Lower leg skin (tissue), 4 donors: ENCODE measurements at regions not wholly inside any gene's neighbourhood (a gene's known extent, or its start where the extent isn't known, plus 50 kb on each side); places are given as distances from the start of the nearest gene placed in this dataset.

Experiments used
- DNase-seq, 2 donors: peaks; one replicate each; pipeline ENCODE4 v3.0.0-alpha.2; 2019; ENCODE audit warnings: low spot score in 2 of 2
- H3K4me3 ChIP-seq: fragments of 200-600 bp; sonication (generic); 2 replicates; pipeline ENCODE4 v1.5.1; 2017; ENCODE audit warnings: mild to moderate bottlenecking, low read depth; ENCODE audit not compliant: poor library complexity, severe bottlenecking
- POLR2A ChIP-seq, 2 donors: fragments of 450-650 bp; IDR thresholded peaks; one replicate each; pipeline ENCODE4 v1.6.1; 2016 to 2017; ENCODE audit warnings: antibody characterized with exemption in 2 of 2, mild to moderate bottlenecking in 1 of 2, moderate library complexity in 1 of 2
- WGBS, 2 donors: methylation state at CpG; one replicate each; pipeline ENCODE4 v1.1.5; 2018; 5-methylcytosine and 5-hydroxymethylcytosine counted together
- intact Hi-C: fragments of 100-400 bp; cut with DNase I; formaldehyde crosslinking; loops from one replicate; pipeline ENCODE4 v1.15.0; 2023; ENCODE audit warnings: low total_unique reads
- TF ChIP-seq, protein P1 (sequence below), 3 donors: fragments of 450-650 bp; IDR thresholded peaks; one replicate each; pipeline ENCODE4 v1.5.1; 2016; ENCODE audit warnings: antibody characterized with exemption in 3 of 3, mild to moderate bottlenecking in 3 of 3, moderate library complexity in 2 of 3

DNA sequence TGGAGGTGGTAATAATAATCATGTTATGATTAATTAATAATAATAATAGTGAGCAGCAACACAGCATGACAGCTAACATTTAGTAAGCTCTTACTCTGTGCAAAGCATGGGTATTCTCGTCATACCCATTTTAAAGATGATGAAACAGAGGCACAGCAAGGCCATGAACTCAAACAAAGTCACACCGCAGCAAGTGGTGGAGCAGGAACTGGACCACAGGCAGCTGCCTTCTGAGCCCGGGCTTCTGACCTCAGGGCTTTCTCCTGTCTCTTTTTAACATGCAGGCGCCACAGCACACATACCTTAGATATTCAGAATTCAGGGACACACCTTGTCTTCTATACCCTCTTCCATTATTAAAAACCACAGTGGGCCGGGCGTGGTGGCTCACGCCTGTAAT is 50.7 kb upstream of the SPATA12 start:
- intact Hi-C loops = no loop called here
- no peak for DNase-seq

DNA sequence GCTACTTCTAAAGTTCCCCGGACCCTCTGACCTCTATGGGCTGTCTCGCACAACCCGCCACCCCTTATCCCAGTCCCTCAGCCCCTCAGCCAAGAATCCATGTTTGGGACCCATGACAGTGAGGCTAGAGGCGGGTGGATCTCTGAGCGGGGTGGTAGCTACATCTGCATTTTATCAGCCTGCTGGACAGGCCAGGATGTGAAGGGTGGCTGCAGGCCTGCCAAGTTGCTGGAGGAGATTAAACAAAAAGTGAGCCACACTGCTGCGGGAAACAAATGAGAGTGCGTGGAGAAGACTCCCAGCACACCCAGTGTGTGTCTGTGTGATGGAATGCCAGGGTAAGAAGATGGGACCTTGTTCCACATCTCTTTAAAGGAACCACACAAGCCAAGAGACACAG is 51.1 kb upstream of the SPATA12 start:
- TF ChIP-seq, protein P1, sequence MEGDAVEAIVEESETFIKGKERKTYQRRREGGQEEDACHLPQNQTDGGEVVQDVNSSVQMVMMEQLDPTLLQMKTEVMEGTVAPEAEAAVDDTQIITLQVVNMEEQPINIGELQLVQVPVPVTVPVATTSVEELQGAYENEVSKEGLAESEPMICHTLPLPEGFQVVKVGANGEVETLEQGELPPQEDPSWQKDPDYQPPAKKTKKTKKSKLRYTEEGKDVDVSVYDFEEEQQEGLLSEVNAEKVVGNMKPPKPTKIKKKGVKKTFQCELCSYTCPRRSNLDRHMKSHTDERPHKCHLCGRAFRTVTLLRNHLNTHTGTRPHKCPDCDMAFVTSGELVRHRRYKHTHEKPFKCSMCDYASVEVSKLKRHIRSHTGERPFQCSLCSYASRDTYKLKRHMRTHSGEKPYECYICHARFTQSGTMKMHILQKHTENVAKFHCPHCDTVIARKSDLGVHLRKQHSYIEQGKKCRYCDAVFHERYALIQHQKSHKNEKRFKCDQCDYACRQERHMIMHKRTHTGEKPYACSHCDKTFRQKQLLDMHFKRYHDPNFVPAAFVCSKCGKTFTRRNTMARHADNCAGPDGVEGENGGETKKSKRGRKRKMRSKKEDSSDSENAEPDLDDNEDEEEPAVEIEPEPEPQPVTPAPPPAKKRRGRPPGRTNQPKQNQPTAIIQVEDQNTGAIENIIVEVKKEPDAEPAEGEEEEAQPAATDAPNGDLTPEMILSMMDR (IDR thresholded peaks at IDR 0.05) = no peak
- TF ChIP-seq POLR2A (IDR thresholded peaks at IDR 0.05) = no peak
- DNase-seq = no peak
- H3K4me3 ChIP-seq = no peak overlapping the region
- 59 to 63% methylated on average over 7 of the region's 7 CpGs for WGBS, 2 donors
- intact Hi-C loops = no loop called here

More for the DNA sequence above, 50.7 kb upstream of the SPATA12 start:
- H3K4me3 ChIP-seq = no peak overlapping the region
- 87 to 89% methylated on average over 7 of the region's 7 CpGs for WGBS, 2 donors
- TF ChIP-seq POLR2A (IDR thresholded peaks at IDR 0.05) = no peak
- TF ChIP-seq, protein P1 (IDR thresholded peaks at IDR 0.05) = no peak

DNA sequence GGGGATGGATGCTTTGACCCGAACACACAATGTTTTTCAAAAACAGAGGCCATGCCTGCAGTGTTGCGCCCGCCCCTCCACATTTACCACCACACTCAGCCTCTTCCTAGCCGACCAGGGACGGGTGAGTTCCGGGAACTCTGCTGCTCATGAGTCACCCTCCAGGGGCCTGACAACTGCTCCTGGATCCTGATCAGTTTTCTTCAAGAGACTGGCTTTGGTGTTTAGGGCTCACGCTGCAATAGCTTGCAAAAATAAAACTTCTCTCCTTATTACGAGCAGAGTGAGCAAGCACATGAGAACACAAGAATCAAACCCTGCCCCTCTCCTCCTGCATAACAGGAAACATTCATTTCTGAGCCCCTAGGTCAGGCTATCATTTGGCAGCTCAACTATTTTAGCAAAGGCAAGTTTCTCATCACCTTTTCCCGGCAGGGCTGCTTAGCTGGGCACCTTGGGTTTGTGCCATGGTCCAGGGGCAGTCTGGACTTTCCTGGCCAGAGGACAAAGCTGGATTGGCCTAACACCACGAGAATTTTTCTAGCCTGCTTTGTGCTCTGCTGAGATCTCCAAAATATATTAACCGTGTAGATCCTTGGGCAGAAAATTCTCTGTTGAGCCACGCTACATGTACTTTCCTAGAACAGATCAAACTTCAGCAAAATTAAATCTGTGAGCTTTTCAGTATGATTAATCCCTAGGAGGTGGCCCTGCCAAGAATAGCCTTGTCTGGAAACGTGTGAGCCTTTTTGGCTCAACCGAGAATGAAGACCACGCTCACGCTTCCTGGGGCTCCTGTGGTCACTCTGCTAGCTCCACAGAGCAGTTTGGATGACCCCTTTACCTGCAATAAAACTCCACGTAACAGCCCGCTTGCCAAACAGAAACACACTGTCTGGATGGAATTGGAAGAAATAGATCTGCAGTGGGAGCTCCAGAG is 52.7 kb upstream of the SPATA12 start:
- WGBS, 2 donors = 11 to 19% methylated on average over 18 of the region's 18 CpGs
- DNase-seq = peak; percentile 83 to 96
- no peak for TF ChIP-seq POLR2A (IDR thresholded peaks at IDR 0.05)
- TF ChIP-seq, protein P1 (IDR thresholded peaks at IDR 0.05) = no peak
- no peak overlapping the region for H3K4me3 ChIP-seq
- intact Hi-C loops = no loop called here

DNA sequence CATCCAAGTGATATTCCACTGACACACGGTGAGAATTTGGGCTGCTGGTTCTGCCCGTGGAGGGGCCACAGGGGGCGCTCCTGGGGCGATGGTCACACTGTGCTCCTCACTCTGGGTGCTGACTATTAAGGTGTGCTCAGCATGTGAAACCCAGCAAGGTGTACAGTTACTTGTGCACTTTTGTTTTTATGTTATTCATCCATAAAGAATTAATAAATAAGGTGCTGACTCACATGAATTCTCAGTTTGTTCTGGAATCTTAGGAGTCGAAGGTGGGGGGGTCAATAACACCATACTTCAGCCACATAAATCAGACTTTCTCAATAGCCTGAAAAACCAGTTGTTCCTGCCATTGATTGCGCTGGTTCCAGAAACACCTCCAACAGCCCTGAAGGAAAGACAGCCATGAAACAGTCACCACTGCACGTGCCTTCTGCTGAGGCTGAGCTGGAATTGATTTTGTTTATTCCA is 53.5 kb upstream of the SPATA12 start:
- DNase-seq = peak in 1 of 2 donors; percentile 87
- TF ChIP-seq POLR2A (IDR thresholded peaks at IDR 0.05) = no peak
- TF ChIP-seq, protein P1 (IDR thresholded peaks at IDR 0.05) = no peak
- intact Hi-C loops = no loop called here
- H3K4me3 ChIP-seq = no peak overlapping the region
- 23% methylated on average over 7 of the region's 7 CpGs for WGBS, 2 donors

DNA sequence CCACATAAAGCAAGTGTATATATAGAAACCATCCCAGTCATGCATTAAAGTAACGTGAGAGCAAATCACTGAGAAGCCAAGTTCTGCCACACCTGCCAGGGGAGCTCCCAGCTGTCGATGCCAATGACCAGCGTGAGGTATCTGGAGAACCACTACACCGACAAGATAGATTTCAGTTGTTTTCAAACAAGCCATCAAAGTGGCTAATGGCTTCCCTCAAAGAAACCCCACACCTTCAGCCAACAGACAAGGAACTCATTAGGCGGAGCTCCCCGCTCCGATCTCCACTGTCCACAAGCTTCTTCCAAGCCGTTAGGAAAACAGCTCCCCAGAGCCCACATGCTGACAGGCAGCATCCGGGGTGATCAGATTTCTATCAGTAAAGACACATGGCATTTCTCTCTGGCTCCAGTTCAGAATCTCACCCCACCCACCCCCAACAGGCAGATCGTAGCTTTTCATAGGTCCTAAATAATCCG is 54.2 kb upstream of the SPATA12 start:
- TF ChIP-seq, protein P1 (IDR thresholded peaks at IDR 0.05) = no peak
- TF ChIP-seq POLR2A (IDR thresholded peaks at IDR 0.05) = no peak
- intact Hi-C loops = no loop called here
- no peak overlapping the region for H3K4me3 ChIP-seq
- 37 to 50% methylated on average over 11 of the region's 11 CpGs for WGBS, 2 donors
- no peak for DNase-seq
